K562 (cell line): ENCODE measurements at regions not wholly inside any gene's neighbourhood (a gene's known extent, or its start where the extent isn't known, plus 50 kb on each side); places are given as distances from the start of the nearest gene placed in this dataset.

Experiments
- FOS ChIP-seq: IDR thresholded peaks from 3 replicates; pipeline ENCODE4 v1.6.1; 2011; ENCODE audit not compliant: insufficient read length; ENCODE audit errors: extremely low read depth
- MAZ ChIP-seq, 2 experiments: fragments of 450-650 bp in 1 of 2; sonication (generic) in 1 of 2; formaldehyde crosslinking; IDR thresholded peaks in 1 of 2; conservative IDR thresholded peaks in 1 of 2; 2 replicates each; pipeline versions ENCODE4 v1.4.0 to v1.5.0; 2020; ENCODE audit warnings: mild to moderate bottlenecking in 1 of 2, missing genetic modification reagents in 1 of 2
- ZNF830 ChIP-seq: fragments of 250-450 bp; sonication (Bioruptor Pico); IDR thresholded peaks from 2 replicates; pipeline ENCODE4 v1.5.0; 2021; ENCODE audit warnings: mild to moderate bottlenecking

DNA sequence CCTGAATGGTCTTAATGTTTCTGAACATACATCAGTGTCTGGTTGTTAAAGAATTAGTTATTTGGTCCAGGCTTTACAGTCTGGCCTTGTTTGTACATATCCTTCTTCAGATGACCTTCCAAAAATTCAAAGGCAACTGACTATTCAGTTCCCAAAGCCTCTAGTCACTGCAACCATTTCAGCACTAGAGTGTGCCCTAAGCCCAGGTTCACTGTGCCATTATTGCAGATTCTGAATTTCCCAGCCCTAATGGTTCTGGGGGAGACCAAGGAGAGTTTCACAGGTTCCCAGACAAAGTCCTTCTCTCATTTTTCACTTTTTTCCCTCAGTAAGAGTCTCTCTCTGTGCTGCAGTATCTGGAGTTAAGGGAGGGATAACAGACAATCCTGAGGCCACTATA, 235.8 kb downstream of the TRAM1L1 start:
- TF ChIP-seq FOS (no peak), ZNF830 (CRISPR knock-in tag) (no peak), MAZ (CRISPR knock-in tag; conservative IDR thresholded peaks at IDR 0.05 in 1 of 2, IDR thresholded peaks at IDR 0.05 in 1 of 2) (no peak)
